Sigmoid colon (tissue), 4 donors: ENCODE measurements at regions not wholly inside any gene's neighbourhood (a gene's known extent, or its start where the extent isn't known, plus 50 kb on each side); places are given as distances from the start of the nearest gene placed in this dataset.

Source experiments
- POLR2A ChIP-seq, 2 donors: fragments of 450-650 bp; IDR thresholded peaks; one replicate each; pipeline ENCODE4 v1.6.1; 2016; ENCODE audit warnings: antibody characterized with exemption in 2 of 2, mild to moderate bottlenecking in 2 of 2, moderate library complexity in 2 of 2
- POLR2AphosphoS5 ChIP-seq, 4 donors: sonication (generic); formaldehyde crosslinking; IDR thresholded peaks; one replicate each; pipeline ENCODE4 v1.6.1; 2017; ENCODE audit warnings: antibody characterized with exemption in 4 of 4
- TF ChIP-seq, protein P1 (sequence below), 4 experiments: fragments of 450-650 bp in 3 of 4; fragments of 200-600 bp in 1 of 4; IDR thresholded peaks; one replicate each; pipeline ENCODE4 v1.5.1; 2016 to 2019; ENCODE audit warnings: antibody characterized with exemption in 4 of 4, mild to moderate bottlenecking in 3 of 4, moderate library complexity in 2 of 4

DNA sequence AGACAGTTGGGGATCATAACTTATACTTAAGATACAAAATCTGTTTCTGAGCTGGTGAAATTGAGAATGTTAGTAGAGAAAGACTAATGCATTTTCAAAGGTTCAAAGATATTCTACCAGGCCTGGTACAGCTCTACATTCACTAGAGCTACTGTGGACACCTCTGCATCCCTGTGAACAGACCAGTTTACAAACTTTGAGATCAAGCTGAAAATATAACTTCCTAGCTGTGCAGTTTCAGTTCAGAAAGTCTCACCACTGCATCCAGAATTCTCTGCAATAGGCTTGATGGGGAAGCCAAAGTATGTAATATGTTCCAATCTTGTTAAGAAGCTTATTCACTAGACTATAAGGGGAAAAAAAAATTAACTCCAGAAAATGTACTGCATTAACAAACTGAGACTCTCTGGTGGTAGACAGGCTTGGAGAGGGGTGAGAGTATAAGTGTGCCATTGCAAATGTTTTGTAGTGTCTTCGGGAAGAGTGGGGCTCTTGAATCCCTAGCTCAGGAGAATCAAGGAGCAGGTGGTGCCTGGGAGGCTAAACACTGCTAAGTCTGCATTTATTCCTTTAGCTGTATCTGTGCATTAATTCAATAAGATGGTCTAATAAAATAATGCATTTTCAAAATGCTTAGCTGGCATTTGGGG is 671.9 kb downstream of the NR2F1-AS1 start:
- TF ChIP-seq POLR2A (IDR thresholded peaks at IDR 0.05), result no peak
- TF ChIP-seq, protein P1, sequence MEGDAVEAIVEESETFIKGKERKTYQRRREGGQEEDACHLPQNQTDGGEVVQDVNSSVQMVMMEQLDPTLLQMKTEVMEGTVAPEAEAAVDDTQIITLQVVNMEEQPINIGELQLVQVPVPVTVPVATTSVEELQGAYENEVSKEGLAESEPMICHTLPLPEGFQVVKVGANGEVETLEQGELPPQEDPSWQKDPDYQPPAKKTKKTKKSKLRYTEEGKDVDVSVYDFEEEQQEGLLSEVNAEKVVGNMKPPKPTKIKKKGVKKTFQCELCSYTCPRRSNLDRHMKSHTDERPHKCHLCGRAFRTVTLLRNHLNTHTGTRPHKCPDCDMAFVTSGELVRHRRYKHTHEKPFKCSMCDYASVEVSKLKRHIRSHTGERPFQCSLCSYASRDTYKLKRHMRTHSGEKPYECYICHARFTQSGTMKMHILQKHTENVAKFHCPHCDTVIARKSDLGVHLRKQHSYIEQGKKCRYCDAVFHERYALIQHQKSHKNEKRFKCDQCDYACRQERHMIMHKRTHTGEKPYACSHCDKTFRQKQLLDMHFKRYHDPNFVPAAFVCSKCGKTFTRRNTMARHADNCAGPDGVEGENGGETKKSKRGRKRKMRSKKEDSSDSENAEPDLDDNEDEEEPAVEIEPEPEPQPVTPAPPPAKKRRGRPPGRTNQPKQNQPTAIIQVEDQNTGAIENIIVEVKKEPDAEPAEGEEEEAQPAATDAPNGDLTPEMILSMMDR (IDR thresholded peaks at IDR 0.05), result no peak
- TF ChIP-seq POLR2AphosphoS5 (IDR thresholded peaks at IDR 0.05), result no peak
